Frontal cortex (tissue), 3 donors: ENCODE measurements at regions not wholly inside any gene's neighbourhood (a gene's known extent, or its start where the extent isn't known, plus 50 kb on each side); places are given as distances from the start of the nearest gene placed in this dataset.
"Not testable (repeated sequence)": the region's sequence is repeated elsewhere in the genome, so short reads cannot be mapped to it uniquely, and the experiment has no call there.

Experiments used
- DNase-seq, 2 donors: peaks; one replicate each; pipeline ENCODE4 v3.0.0; 2012; ENCODE audit warnings: low spot score in 2 of 2
- FAIRE-seq: peaks from 2 replicates; lab custom pipeline; 2012; peaks lifted over from hg19 to GRCh38; lab: Jason Lieb, UNC
- donor health status: control.
- donor health status: control.
- donor health status: control.

DNA sequence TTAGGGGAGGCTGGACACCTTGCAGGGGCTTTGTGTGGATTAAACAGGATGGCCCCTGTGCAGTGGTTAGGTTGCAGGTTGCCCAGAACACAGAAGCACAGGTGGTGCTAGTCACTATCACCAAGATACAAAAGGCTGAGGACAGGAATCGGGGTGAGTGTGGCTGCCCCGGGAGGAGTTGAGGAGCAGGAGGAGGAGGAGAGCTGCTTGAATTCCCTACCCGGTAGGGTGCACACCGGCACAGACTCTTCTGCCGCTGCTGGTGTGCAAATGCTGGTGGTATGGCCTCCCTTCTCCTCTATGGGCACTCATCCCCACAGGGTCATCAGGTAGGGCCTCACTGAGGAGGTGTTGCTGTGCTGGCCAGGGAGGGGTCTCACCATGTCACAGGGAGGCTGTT, 67.5 kb upstream of the SMAD6 start:
- FAIRE-seq (no peak), DNase-seq (no peak)

DNA sequence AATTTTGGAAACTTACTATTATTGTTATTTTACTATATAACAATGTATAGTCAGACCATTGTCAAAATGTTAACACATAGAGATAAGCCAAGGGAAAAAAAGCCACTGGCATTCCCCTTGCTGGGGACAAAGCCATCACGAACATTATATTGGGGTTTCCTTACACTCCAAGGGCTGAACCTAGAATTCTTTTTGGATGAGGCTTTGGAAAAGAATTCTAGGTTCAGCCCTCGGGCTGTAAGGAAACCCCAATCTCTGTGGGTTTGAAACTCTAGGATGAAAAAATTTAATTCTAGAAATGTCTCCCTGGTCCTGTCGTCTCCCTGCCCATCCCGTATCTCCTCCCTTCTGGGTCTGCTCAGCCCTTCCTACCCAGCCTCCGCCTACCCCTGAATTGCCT, 67.0 kb upstream of the SMAD6 start:
- no peak for DNase-seq
- no peak for FAIRE-seq

DNA sequence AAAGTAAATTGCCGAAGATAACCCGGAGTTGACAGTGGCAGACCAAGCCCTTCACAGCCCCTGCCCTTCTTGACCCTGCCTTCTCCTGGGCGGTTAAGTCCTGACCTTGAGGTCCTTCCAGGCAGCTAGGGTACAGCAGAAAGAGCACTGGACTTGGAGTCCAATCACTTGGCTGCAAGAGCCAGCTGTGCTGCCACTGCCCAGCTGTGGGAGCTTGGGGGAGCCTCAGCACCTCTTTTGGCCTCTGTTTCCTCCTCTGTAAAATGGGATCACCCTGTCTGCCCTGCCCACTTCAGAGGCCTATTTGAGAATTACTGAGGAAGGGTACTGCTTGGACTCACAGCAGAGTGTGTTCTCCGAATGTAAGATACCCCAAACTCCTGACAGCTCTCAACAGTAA, 66.2 kb upstream of the SMAD6 start:
- no peak for FAIRE-seq

GRCh38 chr15:66637044-66637443, 65.0 kb upstream of the SMAD6 start:
- not testable (repeated sequence) for DNase-seq, FAIRE-seq

More for the DNA sequence above, 66.2 kb upstream of the SMAD6 start:
- DNase-seq = no peak

GRCh38 chr15:66638377-66638776, 63.7 kb upstream of the SMAD6 start:
- DNase-seq (no peak), FAIRE-seq (no peak)

- no peak for FAIRE-seq
Measured at GRCh38 chr15:66641485-66642315, 60.3 kb upstream of the SMAD6 start.

DNA sequence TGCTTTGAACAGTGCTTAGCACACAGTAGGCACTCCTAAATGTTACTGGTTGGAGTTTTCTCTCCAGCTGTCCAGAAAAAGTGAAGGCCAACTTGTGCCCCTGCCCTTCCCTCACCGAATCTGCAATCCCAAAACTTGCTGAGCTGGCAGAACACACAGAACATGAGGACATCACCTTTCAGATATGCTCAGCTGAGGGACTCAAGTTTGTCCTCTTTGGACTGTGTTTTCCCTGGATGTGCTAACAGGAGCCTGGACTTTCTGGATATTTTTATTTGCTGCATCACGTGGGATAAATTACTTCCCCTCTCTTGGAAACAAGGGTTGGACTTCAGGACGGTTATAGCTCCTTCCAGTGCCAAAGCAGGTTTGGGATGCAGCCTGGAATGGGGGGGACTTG, 59.5 kb upstream of the SMAD6 start:
- DNase-seq (no peak), FAIRE-seq (no peak)

More at GRCh38 chr15:66641485-66642315, 60.3 kb upstream of the SMAD6 start:
- no peak for DNase-seq

- DNase-seq (no peak), FAIRE-seq (no peak)
Measured at GRCh38 chr15:66643033-66643432, 59.0 kb upstream of the SMAD6 start.

GRCh38 chr15:66644000-66644787, 57.8 kb upstream of the SMAD6 start:
- DNase-seq (no peak), FAIRE-seq (no peak)

DNA sequence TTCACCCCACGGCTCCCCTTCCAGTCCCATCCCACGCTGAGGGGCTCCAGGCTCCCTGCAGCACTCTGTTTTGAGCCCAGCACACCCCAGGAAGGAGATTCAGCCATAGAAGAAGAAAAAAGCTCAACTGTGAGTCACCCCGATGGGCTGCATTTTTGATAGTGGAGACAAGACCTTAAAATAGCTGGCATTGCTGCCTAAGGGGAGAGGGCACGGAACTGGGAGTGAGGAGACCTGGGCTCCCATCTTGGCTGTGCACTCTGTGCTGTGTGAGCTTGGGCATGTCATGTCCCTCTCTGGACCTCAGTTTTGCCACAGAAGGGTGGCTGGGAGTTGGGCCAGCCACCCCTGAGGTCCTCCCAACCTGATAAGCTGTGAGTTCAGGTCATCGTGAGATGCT, 57.2 kb upstream of the SMAD6 start:
- FAIRE-seq (no peak), DNase-seq (no peak)

GRCh38 chr15:66646308-66646707, 55.7 kb upstream of the SMAD6 start:
- no peak for FAIRE-seq
- no peak for DNase-seq

GRCh38 chr15:66646799-66647198, 55.2 kb upstream of the SMAD6 start:
- FAIRE-seq = no peak
- no peak for DNase-seq

- DNase-seq (no peak), FAIRE-seq (no peak)
Measured at GRCh38 chr15:66647358-66647757, 54.7 kb upstream of the SMAD6 start.

DNA sequence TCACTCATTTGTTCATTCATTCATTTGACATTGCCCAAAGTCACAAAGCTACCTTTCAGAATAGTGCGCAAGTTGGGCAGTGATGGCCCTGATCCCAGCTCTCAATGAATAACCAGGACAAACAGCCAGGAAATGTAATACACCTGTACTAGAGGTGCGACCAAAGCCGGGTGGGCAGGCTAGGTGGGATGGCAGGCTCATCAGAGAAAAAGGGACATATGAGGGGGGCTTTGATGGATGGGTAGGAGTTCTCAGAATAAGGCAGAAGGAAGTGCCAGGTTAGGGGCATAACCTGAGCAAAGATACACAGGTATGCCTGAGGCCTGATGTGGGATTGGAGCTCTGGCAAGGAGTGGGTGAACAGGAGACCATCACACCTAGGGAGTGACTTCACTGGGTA, 53.4 kb upstream of the SMAD6 start:
- no peak for DNase-seq
- no peak for FAIRE-seq

- DNase-seq (no peak), FAIRE-seq (no peak)
Measured at GRCh38 chr15:66649235-66649984, 52.6 kb upstream of the SMAD6 start.

DNA sequence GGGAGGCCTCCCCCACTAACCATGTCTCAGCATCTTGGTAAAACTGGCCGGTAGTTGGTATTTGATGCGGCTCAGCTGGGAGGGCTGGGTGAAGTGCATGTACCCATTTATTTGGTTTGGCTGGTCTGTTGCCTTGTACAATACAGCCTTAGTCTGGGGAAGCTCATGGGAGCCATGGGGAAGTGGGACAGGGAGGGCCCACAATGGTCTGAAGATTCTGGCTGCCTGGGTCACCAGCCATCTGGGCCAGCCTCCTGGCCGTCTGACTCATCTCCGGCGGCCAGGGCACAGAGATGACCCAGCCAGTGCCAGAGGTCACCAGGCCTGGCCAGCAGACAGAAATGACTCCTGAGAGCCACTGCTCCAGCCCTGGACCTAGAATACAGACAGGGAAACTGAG, 51.6 kb upstream of the SMAD6 start:
- DNase-seq (no peak), FAIRE-seq (no peak)

DNA sequence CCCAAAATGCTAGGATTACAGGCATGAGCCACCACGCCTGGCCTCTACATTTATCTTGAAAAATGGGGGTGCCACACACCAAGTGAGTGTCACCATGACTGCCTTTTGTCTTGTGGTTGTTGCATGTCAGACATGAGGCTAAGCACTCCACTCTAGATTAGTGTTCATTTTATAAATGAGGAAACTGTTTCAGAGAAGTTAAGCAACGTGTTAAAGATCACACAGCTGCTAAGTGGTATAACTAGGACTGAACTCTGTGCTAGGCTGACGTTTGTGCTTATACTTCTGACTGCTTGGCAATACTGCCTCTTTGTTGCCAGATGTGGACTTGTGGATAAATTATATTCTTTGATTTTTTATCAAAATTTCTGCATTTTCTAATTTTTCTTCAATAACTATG, 50.8 kb upstream of the SMAD6 start:
- no peak for FAIRE-seq
- DNase-seq = no peak

- FAIRE-seq (no peak), DNase-seq (no peak)
Measured at GRCh38 chr15:66651913-66652642, 50.0 kb upstream of the SMAD6 start.
